Femur (tissue), 1 donor: ENCODE measurements at regions not wholly inside any gene's neighbourhood (a gene's known extent, or its start where the extent isn't known, plus 50 kb on each side); places are given as distances from the start of the nearest gene placed in this dataset.
A peak's percentile ranks its signal among the peaks of the same experiment; 100 is the strongest.

Source experiments
- DNase-seq: peaks from one replicate; pipeline ENCODE4 v3.0.0-alpha.2; 2017

GRCh38 chr4:89665662-89666061, 171.3 kb downstream of the SNCA start:
- DNase-seq, result no peak

- no peak for DNase-seq
Observed at GRCh38 chr4:89664521-89664920, 172.4 kb downstream of the SNCA start.

GRCh38 chr4:89661173-89661899, 175.6 kb downstream of the SNCA start:
- no peak for DNase-seq

GRCh38 chr4:89660444-89661172, 176.4 kb downstream of the SNCA start:
- no peak for DNase-seq

- DNase-seq, result no peak
Observed at GRCh38 chr4:89658701-89659024, 178.3 kb downstream of the SNCA start.

- DNase-seq, result no peak
Observed at GRCh38 chr4:89657931-89658700, 178.8 kb downstream of the SNCA start.

- no peak for DNase-seq
Observed at GRCh38 chr4:89653012-89653411, 183.9 kb downstream of the SNCA start.

- no peak for DNase-seq
Observed at GRCh38 chr4:89645482-89645881, 191.5 kb downstream of the SNCA start.

GRCh38 chr4:89641367-89641687, 195.6 kb downstream of the SNCA start:
- DNase-seq, result no peak

- DNase-seq, result peak; percentile 33
Observed at GRCh38 chr4:89640620-89641366, 196.2 kb downstream of the SNCA start.

GRCh38 chr4:89639395-89639794, 197.6 kb downstream of the SNCA start:
- no peak for DNase-seq

GRCh38 chr4:89625599-89626293, 211.2 kb downstream of the SNCA start:
- DNase-seq, result no peak

- no peak for DNase-seq
Observed at GRCh38 chr4:89619206-89619962, 217.6 kb downstream of the SNCA start.

- DNase-seq, result no peak
Observed at GRCh38 chr4:89618151-89618550, 218.8 kb downstream of the SNCA start.

- DNase-seq, result no peak
Observed at GRCh38 chr4:89617317-89617716, 219.6 kb downstream of the SNCA start.

GRCh38 chr4:89616382-89616781, 220.6 kb downstream of the SNCA start:
- no peak for DNase-seq

- DNase-seq, result no peak
Observed at GRCh38 chr4:89615051-89615450, 221.9 kb downstream of the SNCA start.

- no peak for DNase-seq
Observed at GRCh38 chr4:89614155-89614554, 222.8 kb downstream of the SNCA start.

- DNase-seq, result no peak
Observed at GRCh38 chr4:89610236-89610635, 226.7 kb downstream of the SNCA start.

- no peak for DNase-seq
Observed at GRCh38 chr4:89609756-89610155, 227.2 kb downstream of the SNCA start.

GRCh38 chr4:89604951-89605350, 232.0 kb downstream of the SNCA start:
- DNase-seq, result no peak

- DNase-seq, result no peak
Observed at GRCh38 chr4:89599026-89599425, 237.9 kb downstream of the SNCA start.
